H1 (cell line): ENCODE measurements at regions not wholly inside any gene's neighbourhood (a gene's known extent, or its start where the extent isn't known, plus 50 kb on each side); places are given as distances from the start of the nearest gene placed in this dataset.

Experiments
- KDM5A ChIP-seq: fragments of 200-600 bp; IDR thresholded peaks from 2 replicates; pipeline ENCODE4 v1.7.1; 2012; ENCODE audit warnings: mild to moderate bottlenecking, low read length, inconsistent platforms, mixed read lengths
- POLR2A ChIP-seq, 2 experiments: IDR thresholded peaks; 1 replicate in 1 of 2; 2 replicates in 1 of 2; pipeline ENCODE4 v1.6.1; 2011; ENCODE audit warnings: low read depth in 2 of 2, low read length in 2 of 2, mild to moderate bottlenecking in 2 of 2; ENCODE audit errors: control extremely low read depth in 1 of 2
- POU5F1 ChIP-seq: IDR thresholded peaks from 2 replicates; pipeline ENCODE4 v1.6.1; 2011; ENCODE audit warnings: low read depth, mild to moderate bottlenecking, low read length, moderate library complexity
- RXRA ChIP-seq: IDR thresholded peaks from 2 replicates; pipeline ENCODE4 v1.6.1; 2011; ENCODE audit warnings: low read depth, mild to moderate bottlenecking, low read length, moderate library complexity; ENCODE audit not compliant: insufficient read depth
- SRF ChIP-seq: IDR thresholded peaks from 2 replicates; pipeline ENCODE4 v1.6.1; 2011; ENCODE audit warnings: mild to moderate bottlenecking, low read depth, low read length, moderate library complexity
- TEAD4 ChIP-seq: IDR thresholded peaks from 2 replicates; pipeline ENCODE4 v1.6.1; 2012; ENCODE audit warnings: low read depth, low read length, inconsistent platforms, mixed read lengths
- TF ChIP-seq, protein P1 (sequence below): IDR thresholded peaks from 2 replicates; pipeline ENCODE4 v1.6.1; 2012; ENCODE audit warnings: inconsistent platforms
- TF ChIP-seq, protein P2 (sequence below): IDR thresholded peaks from 2 replicates; pipeline ENCODE4 v1.6.1; 2012; ENCODE audit warnings: inconsistent platforms
- TF ChIP-seq, protein P3 (sequence below): IDR thresholded peaks from 2 replicates; pipeline ENCODE4 v1.6.1; 2011; ENCODE audit warnings: low read depth, mild to moderate bottlenecking, low read length; ENCODE audit not compliant: insufficient read depth

DNA sequence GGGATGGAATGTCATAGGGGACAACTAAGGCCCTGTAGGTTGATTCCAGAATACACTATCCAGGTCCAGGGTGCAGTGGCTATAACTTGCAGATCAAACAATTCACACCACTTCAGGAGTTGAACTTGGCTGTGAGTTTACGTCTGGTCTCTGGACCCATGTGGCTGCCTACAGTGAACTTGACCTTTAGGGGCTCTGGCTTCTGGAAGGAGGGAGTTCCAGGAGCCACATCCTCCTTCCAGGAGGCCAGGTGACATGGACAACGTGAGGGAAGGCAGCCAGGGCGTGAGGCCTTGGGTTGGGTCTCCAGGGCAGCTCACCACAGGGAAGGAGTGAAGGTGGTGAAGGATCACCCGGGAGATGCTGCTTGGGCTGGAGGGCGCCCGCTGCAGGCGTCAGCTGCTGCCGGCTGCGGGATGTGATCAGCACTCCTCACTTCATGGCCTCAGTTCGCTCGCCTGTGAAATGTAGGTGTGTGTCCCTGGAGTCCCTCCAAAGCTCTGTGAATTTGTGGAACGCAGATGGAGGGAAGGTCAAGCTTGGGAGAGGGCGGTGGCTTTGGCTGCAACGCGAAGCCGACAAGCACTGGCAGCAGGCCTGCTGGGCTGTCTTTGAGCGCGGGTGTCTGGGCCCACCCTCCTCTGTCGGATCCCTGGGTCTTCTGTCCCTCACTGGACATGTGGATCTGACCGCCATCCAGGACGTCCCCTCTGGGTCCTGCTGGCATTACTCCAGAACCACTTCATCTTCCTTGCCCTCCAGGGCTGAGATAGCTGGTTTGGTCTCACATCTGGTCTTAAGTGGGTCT is 146.5 kb downstream of the GLI2 start (continued):
- TF ChIP-seq POU5F1: no peak
- no peak for TF ChIP-seq RXRA
- no peak for TF ChIP-seq POLR2A (IDR thresholded peaks at IDR 0.05; ENCODE audit: control extremely low read depth in 1 of 2, low read depth in 2 of 2, low read length in 2 of 2)
- TF ChIP-seq, protein P1, sequence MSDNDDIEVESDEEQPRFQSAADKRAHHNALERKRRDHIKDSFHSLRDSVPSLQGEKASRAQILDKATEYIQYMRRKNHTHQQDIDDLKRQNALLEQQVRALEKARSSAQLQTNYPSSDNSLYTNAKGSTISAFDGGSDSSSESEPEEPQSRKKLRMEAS: no peak
- no peak for TF ChIP-seq KDM5A
- TF ChIP-seq, protein P2, sequence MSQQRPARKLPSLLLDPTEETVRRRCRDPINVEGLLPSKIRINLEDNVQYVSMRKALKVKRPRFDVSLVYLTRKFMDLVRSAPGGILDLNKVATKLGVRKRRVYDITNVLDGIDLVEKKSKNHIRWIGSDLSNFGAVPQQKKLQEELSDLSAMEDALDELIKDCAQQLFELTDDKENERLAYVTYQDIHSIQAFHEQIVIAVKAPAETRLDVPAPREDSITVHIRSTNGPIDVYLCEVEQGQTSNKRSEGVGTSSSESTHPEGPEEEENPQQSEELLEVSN: no peak
- TF ChIP-seq SRF: no peak
- TF ChIP-seq TEAD4: no peak
- TF ChIP-seq, protein P3, sequence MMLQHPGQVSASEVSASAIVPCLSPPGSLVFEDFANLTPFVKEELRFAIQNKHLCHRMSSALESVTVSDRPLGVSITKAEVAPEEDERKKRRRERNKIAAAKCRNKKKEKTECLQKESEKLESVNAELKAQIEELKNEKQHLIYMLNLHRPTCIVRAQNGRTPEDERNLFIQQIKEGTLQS: no peak
